SW 1271 (cell line): ENCODE measurements at regions not wholly inside any gene's neighbourhood (a gene's known extent, or its start where the extent isn't known, plus 50 kb on each side); places are given as distances from the start of the nearest gene placed in this dataset.

Experiments used
- DNase-seq, 2 experiments: peaks; one replicate each; lab custom pipeline; 2025; lab: John Stamatoyannopoulos, UW

DNA sequence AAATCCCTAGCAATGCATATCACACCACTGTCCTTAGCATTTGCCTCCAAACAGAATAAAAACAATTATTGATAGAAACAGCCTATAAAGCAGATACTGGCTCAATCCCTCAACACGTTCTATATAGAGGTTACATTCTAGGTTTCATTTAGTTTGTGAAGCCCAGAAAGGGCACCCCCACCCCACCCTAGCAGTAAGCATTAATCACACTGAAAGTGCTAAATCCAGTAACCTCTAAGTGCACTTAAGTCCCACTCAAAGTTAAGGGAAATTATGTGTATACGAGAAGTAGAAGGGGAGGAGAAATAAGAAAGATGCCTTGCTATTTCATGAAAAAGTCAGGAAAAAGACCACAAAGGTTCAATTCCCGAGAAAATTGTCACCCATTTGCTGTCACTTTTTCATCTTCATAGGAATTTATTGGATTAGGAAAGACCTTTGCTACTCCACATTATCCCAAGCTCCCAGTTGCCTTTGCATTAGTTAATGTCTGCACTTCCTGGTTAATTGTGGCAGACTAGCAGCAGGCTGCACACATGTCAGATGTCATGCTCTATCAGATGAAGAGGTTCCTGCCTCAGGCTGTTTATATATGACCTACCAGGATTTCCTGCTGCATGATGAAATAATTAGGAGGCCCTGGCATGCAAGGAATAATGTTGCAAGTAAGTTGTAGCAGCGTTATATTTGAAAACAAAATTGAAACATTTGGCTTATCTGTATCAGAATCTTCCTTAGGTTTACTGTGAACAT is 54.5 kb upstream of the LHX8 start:
- no peak for DNase-seq

DNA sequence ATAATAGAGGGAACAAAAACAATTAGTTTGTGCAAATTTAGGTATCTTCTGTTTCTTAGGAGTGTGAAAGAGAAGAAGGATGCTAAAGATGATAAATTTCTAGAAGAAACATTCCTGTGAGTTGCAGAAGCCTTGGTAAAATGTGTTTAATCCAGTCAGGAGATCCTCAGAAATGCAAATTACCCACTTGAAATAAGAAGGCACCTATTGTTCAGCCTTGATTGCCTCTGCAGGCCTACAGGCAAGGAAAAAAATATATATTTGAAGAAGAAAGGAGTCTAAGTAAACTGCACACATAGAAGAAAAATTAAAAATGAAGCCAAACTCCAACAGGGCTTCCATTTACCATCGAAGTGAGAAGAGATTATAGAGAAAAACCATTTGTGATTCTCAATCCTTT is 51.0 kb upstream of the LHX8 start:
- DNase-seq, result no peak

DNA sequence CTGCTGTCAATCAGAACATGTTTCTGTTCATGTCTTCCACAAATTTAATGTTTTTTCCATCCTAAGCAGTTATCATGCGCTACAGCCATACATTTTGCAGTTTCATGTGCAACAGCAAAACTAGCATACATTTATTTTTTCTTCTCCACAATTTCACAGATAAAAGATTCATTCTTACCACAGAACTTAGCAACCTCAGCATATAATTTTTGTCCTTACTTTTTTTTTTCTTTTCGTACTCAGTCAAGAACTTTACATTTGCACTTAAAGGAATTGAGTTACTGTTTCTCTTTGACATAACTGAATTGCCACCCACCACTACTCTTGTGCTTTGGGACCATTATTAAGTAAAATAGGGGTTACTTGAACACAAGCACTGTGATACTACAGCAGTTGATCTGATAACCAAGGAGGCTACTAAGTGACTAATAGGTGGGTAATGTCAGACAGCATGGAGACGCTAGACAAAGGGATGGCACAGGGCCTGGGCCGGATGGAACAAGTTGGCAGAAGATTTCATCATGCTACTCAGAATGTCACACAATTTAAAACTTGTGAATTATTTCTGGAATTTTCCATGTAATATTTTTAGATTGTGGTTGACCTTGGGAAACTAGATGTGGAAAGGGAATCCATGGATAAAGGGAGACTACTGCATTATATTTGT is 50.2 kb upstream of the LHX8 start:
- peak; percentile 5 to 22 for DNase-seq
